ENCODE measurements at regions not wholly inside any gene's neighbourhood (a gene's known extent, or its start where the extent isn't known, plus 50 kb on each side); places are given as distances from the start of the nearest gene placed in this dataset.
"Not testable (repeated sequence)": the region's sequence is repeated elsewhere in the genome, so short reads cannot be mapped to it uniquely, and the experiment has no call there.

- DNase-seq: no peak
Observed at GRCh38 chr9:3773362-3774060, 247.7 kb upstream of the RFX3 start.

- no peak for DNase-seq
Observed at GRCh38 chr9:3769646-3770045, 243.8 kb upstream of the RFX3 start.

- no peak for DNase-seq
Observed at GRCh38 chr9:3768712-3769457, 243.1 kb upstream of the RFX3 start.

GRCh38 chr9:3768286-3768685 lies 242.5 kb upstream of the RFX3 start:
- no peak for DNase-seq

- no peak for DNase-seq
Observed at GRCh38 chr9:3762076-3762475, 236.3 kb upstream of the RFX3 start.

- DNase-seq: peak; percentile 55
Observed at GRCh38 chr9:3760031-3760430, 234.2 kb upstream of the RFX3 start.

GRCh38 chr9:3758816-3759576 lies 233.2 kb upstream of the RFX3 start:
- DNase-seq: peak; percentile 6

GRCh38 chr9:3756071-3756470 lies 230.3 kb upstream of the RFX3 start:
- no peak for DNase-seq

GRCh38 chr9:3751125-3751758 lies 225.4 kb upstream of the RFX3 start:
- no peak for DNase-seq

- DNase-seq: no peak
Observed at GRCh38 chr9:3750321-3750720, 224.5 kb upstream of the RFX3 start.

GRCh38 chr9:3746296-3747275 lies 220.8 kb upstream of the RFX3 start:
- no peak for DNase-seq

- DNase-seq: no peak
Observed at GRCh38 chr9:3743901-3744413, 218.2 kb upstream of the RFX3 start.

- DNase-seq: no peak
Observed at GRCh38 chr9:3742586-3742985, 216.8 kb upstream of the RFX3 start.

- no peak for DNase-seq
Observed at GRCh38 chr9:3741729-3742128, 215.9 kb upstream of the RFX3 start.

- DNase-seq: no peak
Observed at GRCh38 chr9:3740690-3741419, 215.1 kb upstream of the RFX3 start.

- no peak for DNase-seq
Observed at GRCh38 chr9:3736161-3736560, 210.4 kb upstream of the RFX3 start.

- DNase-seq: peak; percentile 14
Observed at GRCh38 chr9:3735251-3735650, 209.4 kb upstream of the RFX3 start.

GRCh38 chr9:3733527-3734262 lies 207.9 kb upstream of the RFX3 start:
- DNase-seq: not testable (repeated sequence)

- no peak for DNase-seq
Observed at GRCh38 chr9:3733039-3733408, 207.2 kb upstream of the RFX3 start.

Measured in NCI-H2171 (cell line).